ENCODE measurements at regions not wholly inside any gene's neighbourhood (a gene's known extent, or its start where the extent isn't known, plus 50 kb on each side); places are given as distances from the start of the nearest gene placed in this dataset.

DNA sequence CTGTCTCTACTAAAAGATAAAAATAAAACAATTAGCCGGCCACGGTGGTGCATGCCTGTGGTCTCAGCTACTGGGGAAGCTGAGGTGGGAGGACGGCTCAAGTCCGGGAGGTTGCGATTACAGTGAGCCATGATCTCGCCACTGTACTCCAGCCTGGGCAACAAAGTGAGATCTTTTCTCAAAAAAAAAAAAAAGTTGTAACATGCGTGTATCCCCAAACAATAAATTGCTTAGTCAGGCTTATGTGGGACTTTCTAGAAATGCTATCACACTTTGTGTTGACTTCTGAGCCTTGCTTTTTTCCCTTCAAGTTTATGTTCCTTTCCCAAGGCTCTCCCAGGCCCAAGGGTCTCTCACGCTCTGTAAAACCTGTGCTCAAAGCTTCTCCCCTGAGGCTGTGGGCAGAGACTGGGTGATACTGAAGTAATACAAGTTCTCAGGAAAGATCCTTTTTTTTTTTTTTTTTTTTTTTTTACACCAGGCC is 88.0 kb upstream of the TNS3 start:
- TF ChIP-seq, protein P1, sequence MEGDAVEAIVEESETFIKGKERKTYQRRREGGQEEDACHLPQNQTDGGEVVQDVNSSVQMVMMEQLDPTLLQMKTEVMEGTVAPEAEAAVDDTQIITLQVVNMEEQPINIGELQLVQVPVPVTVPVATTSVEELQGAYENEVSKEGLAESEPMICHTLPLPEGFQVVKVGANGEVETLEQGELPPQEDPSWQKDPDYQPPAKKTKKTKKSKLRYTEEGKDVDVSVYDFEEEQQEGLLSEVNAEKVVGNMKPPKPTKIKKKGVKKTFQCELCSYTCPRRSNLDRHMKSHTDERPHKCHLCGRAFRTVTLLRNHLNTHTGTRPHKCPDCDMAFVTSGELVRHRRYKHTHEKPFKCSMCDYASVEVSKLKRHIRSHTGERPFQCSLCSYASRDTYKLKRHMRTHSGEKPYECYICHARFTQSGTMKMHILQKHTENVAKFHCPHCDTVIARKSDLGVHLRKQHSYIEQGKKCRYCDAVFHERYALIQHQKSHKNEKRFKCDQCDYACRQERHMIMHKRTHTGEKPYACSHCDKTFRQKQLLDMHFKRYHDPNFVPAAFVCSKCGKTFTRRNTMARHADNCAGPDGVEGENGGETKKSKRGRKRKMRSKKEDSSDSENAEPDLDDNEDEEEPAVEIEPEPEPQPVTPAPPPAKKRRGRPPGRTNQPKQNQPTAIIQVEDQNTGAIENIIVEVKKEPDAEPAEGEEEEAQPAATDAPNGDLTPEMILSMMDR (IDR thresholded peaks at IDR 0.05): no peak
- TF ChIP-seq POLR2A (IDR thresholded peaks at IDR 0.05): no peak

Data from lower leg skin (tissue), 3 donors.